ENCODE measurements at regions not wholly inside any gene's neighbourhood (a gene's known extent, or its start where the extent isn't known, plus 50 kb on each side); places are given as distances from the start of the nearest gene placed in this dataset.

DNA sequence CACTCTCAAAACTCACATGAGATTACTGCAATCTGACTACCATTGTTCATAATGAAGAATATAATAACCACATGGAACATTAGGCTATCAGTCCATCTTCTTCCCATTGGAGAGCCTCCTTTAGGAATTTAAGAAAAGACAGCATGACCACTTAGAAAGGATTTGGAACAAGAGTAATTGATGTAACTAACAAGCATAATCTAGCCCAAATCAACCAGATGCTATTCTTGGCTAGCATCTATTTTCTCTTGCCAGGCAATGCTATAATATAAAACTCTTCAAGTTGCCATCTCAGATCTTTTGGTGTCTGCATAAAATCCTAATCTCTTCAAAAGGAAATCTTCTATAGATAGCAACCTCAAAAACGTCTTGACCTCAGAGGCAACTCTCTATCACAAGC, 152.0 kb upstream of the REG3G start:
- no peak for DNase-seq

DNA sequence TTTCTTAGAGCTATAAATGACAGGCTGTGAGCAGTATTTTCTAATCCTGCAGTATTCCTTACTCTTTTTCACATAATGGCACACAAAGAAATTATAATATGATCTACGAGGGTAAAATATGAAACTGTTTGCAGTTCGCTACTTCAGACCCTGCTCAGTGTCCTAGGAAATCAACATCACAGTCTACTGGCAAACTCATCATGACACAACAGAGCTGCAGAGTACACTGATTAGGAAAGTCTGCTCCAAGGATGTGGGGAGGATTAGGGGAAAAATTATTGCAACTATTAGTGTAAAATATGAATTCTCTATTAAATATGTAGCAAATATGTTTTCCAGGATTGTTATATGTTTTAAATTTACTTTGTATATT, 149.2 kb upstream of the REG3G start:
- DNase-seq = no peak

DNA sequence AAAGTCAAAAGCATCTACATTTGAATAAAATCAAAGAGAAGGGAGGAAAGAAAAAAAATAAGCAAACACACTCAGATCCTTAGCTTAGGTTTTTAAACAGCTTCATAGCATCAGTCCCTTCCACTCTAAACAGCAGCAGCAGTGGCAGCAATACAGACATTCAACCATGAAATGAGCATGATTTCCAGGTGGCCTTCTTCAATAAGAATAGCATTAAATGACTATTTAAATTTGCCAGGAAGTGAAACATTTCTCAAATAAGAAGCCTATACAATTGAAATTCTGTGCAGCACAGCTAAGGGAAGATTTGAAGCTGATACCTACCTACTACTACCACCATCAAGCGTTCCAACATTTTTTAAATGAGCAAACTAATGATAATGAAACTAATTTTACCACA, 138.1 kb upstream of the REG3G start:
- no peak for DNase-seq

DNA sequence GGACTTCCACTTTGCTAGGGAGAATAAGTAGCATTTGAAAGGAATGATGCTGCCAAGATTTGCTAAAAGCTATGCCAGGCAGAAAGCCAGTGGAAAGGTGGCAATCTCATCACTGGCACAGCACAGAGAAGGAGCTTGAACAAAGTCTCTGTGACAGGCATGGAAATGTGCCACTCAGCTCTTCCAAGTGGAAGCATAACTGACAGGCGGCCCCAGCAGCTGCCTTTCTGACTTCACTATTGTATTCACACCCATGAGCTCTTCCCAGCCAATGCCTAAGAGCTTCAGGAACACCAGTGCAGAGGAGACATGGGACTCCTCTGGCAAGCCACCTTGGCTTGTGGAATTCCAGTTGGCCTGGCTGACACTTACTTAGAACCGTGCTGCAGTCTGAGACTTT, 134.6 kb upstream of the REG3G start:
- DNase-seq = peak; percentile 17

DNA sequence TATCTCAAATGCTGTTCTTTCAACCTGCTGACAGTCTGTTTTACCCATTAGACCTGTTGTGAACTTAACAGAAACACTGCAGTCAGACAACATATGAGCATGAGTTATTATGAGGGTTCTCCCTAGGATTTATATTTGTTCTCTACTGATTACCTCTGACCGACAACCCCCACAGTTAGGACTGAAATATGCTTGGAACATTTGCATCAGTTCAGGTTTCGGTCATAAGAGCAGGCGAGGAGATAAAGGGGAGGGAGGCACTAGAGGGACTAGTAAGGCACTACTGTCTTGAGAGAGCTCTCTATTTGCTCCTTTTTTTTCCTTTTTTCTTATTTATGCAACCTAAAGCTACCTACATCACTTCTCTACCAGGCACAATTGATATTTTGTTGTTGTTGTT, 133.2 kb upstream of the REG3G start:
- no peak for DNase-seq

DNA sequence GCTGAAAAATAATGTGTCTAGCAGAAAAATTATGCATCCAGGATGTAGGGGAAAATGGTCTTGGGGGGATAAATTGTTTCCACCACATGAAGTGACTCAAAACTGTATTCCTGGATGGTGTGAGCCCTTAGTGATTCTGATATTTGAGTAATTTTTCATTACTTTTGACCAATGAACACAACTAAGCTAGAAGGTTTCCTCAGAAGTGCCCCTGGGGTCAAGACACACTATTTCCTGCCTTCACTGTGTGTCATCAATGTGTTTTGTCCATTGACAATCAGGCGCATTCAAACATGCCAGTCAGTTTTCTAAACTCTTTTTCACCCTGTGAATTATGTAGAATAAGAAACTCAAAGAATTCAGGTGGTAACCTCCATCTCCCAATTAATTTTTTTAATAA, 130.5 kb upstream of the REG3G start:
- DNase-seq = no peak

DNA sequence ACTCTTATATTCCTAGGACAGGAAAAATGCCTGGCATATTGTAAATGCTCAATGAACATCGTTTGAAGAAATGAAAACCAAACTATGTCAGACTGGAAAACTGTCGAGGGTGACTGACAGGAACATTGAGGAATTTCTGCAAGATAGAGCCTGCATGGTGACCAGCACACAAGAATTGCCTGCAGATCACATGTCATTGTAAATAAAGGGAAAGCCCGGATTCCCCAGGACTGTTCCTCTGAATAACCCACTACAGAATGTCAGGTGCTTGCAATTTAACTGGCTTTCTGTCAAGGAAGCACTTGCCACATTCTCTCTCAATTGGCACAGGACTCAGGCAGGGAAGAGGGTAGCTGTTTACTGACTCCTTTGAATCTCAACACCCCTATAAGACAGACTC, 129.0 kb upstream of the REG3G start:
- DNase-seq = no peak

DNA sequence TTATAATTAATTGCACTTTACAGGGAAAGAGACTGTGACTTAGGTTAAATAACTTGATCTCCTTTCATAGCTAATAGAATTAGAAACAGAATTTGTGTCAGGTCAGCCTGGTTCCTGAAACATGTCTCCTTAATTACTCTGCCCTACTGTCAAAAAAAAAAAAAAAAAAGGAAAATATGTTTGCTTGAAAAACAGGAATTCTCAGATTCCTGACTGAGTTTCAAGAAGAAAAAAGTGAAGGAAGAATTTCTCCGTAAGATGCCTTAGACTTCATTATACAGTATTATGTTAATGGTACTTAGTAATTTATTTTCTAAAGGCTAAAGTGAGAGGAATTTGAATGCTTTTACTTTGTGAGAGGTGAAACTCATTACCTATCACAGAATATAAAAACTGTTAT, 118.4 kb upstream of the REG3G start:
- no peak for DNase-seq

DNA sequence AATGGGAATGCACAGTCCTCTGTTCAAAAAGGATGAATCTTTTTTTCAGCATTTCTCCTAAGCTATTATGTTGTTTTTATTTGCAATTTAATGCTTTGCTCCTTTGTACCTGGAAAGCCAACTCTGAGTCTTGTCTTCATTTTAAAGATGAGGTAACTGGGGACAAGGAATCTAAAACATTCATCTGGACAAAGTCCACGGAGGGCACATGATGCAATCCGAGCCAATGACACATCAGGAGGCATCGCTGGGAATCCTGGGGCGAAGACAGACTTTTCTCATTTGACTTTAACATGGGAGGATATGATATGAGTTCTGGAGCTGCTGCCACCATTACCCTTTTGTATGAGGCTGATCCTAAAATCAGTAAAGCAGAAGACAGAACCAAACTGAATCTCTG, 116.5 kb upstream of the REG3G start:
- no peak for DNase-seq

DNA sequence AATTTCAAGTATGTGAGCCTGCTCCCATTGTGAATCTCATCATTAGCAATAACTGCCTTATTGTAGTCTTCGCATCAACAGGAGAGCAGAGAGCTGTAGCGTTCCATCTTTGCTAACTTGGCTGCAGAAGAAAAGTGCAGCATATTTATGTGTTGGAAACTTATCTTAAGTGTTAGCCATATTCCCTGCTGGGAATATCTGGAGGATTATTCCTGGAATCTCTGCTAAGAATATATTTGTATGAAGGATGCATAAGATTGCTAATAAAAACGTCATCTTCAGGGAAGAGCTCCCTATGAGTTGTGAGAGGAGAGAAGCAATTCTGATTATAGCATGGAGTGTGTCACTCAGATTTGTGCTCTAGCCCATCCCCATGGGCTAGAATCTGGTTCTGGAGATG, 115.1 kb upstream of the REG3G start:
- no peak for DNase-seq

DNA sequence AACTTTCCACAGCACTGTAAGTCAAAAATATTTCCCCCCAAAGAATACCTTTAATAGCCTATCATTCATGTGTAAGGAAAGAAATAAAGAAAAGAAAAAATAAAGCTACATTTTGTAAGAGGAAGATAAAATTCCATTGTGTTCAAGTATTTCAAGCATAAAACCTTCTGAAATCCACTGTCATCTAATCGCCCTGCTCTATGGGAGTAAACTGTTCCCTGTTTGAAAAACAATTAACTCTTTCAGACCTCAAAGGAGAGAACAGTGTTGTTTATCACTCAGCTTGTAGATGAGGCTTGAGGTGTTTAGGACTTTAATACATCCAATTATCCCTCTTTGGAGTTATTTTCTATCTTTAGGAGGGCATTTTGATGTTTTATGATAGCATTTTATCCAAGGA, 112.2 kb upstream of the REG3G start:
- no peak for DNase-seq

DNA sequence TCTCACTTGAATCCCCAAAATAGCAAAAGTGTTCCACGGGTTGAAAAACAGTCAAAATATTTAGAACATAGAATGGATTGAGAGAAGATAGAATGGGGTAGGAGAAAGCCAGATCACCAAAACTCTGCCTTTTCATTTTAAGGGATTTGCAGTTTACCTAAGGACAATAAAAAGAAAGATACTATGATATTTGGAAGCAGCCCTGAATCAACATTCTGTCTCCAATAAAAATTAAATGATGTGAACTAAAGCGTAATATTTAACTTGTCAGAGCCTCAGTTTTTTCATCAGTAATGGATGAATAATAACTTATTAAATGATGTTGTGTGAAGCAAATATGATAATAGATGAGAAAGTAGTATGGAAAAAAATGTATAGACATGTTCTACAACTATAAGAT, 100.2 kb upstream of the REG3G start:
- DNase-seq = no peak

DNA sequence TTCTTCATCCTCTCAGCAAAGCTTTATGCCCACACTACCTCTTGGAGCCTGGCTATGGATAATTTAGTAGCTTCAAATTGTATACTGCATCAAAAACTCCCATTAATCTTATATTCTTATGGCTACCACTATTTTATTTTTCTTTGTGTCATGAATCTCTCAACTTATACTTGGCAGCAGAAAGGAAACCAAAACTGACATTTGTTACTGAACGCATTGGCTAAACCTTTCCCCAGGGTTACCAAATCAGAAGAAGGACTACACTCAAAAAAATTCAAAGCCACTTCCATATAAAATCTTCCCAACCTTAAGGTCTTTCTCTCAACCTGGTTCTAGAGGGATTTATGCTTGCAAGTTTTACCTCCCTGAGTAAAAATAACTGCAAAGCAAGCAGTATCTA, 97.0 kb upstream of the REG3G start:
- DNase-seq = no peak

DNA sequence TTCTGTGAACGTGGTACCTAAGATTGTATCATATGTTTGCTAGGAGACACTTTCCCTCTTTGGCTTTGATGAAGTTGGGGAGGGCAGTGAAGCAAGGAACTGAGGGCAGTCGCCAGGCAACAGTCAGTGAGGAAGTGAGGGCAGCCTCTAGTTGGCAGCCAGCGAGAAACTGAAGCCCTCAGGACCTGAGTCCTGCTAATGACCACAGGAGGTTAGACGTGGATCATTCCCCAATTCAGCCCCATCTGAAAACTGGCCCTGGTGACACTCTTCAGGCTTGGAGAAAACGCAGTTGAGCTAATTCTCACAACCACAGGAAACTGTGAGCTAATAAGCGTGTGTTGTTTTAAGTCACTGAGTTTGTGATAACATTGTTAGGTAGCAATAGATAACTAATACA, 84.5 kb upstream of the REG3G start:
- DNase-seq = no peak

DNA sequence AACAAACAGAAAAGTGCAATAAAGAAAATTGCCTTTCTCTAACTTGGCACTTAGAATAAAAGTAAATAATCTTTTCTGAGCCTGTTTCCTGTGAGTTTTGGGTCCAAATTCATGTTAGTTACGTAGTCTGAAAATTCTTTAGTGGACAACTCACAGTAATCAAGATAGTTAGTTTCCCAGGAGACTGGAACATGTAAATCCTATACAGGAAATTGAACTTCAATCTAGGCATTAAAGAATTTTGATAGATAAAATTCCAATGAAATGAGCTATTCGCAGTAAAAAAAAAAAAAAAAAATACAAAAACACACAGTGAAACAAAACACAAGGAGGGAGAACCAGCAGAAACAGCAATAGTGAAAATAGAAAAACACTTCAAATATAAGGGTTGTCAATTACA, 83.8 kb upstream of the REG3G start:
- DNase-seq = no peak

DNA sequence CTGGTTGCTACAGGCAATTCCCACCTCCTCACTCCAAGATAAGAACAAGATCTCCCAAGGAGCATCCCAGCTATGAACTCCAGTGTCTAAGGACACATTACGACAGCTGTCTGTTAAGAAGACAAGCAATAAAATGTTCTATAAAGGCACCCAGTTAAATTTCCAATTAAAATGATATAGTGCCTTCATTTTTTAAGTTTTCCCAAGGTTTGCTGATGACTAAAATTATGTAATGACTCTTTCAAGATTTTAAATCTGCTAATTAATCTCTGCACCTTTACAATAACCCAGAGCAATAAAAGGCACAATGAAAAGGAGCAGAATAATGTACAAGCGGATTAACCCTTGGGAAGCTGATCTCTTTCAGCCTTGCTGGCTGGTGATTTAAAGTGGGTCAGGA, 61.6 kb upstream of the REG3G start:
- no peak for DNase-seq

DNA sequence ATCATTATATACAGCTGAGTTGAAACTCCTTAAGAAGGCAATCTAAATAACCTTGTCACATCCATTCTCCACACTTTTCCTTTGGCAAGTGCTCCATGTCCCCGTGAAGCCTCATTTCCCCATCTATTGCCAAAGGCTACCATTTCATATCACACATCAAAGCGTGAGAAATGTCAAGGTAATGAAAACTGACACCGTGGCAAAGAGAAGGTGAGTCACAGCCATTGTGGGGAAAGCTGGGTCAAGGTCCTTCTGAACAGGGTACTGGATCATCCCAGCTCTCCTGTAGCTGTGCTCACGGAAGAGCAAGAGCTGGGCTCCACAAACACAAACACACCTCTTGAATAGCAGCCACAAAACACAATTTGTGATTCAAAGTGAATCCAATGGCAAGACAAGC, 58.2 kb upstream of the REG3G start:
- DNase-seq = no peak

DNA sequence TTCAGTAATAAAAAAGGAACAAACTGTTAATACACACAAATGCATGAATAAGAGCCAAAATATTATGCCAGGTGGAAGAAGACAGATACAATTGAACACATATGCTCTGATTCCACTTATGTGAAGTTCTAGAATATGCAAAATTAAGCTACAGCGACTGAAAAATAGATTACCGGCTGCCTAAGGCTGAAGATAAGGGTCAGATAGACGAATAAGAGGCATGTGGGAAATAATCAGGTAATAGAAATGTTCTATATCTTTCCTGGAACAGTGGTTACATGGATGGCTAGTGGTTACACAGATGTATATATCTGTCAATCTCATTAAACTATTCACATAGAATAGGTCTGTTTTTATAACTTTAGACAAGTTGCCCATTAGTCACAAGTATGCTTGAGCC, 51.9 kb upstream of the REG3G start:
- DNase-seq = no peak
